ENCODE measurements at regions not wholly inside any gene's neighbourhood (a gene's known extent, or its start where the extent isn't known, plus 50 kb on each side); places are given as distances from the start of the nearest gene placed in this dataset.

- TF ChIP-seq CTCF (IDR thresholded peaks at IDR 0.05) (no peak), TCF7L2 (IDR thresholded peaks at IDR 0.05; ENCODE audit: low read depth, low read length) (no peak)
Measured at GRCh38 chr16:85995541-85996423, 96.8 kb downstream of the IRF8 start.

Measured in Panc1 (cell line).